Mammary epithelial cell (primary cell): ENCODE measurements at regions not wholly inside any gene's neighbourhood (a gene's known extent, or its start where the extent isn't known, plus 50 kb on each side); places are given as distances from the start of the nearest gene placed in this dataset.

ENCODE experiments used
- CTCF ChIP-seq, 2 donors: IDR thresholded peaks in 1 of 2; conservative IDR thresholded peaks in 1 of 2; 2 replicates each; pipeline ENCODE4 v1.5.1; 2011 to 2012; ENCODE audit warnings: inconsistent platforms in 2 of 2, low read length in 2 of 2, mild to moderate bottlenecking in 2 of 2, control low read depth in 1 of 2, low read depth in 1 of 2; ENCODE audit not compliant: insufficient read depth in 1 of 2; ENCODE audit errors: extremely low read depth in 1 of 2
- EZH2 ChIP-seq: IDR thresholded peaks from 2 replicates; pipeline ENCODE4 v1.6.1; 2012; ENCODE audit warnings: low read length, inconsistent platforms, borderline replicate concordance

GRCh38 chr4:93982255-93982654 is 153.7 kb downstream of the ATOH1 start:
- TF ChIP-seq CTCF (conservative IDR thresholded peaks at IDR 0.05 in 1 of 2, IDR thresholded peaks at IDR 0.05 in 1 of 2; ENCODE audit: extremely low read depth in 1 of 2, insufficient read depth in 1 of 2, low read depth in 1 of 2, low read length in 2 of 2) (no peak), EZH2 (no peak)
